LoVo (cell line): ENCODE measurements at regions not wholly inside any gene's neighbourhood (a gene's known extent, or its start where the extent isn't known, plus 50 kb on each side); places are given as distances from the start of the nearest gene placed in this dataset.
"Not testable (repeated sequence)": the region's sequence is repeated elsewhere in the genome, so short reads cannot be mapped to it uniquely, and the experiment has no call there.

ENCODE experiments used
- DNase-seq: peaks from one replicate; pipeline ENCODE4 v3.0.0-alpha.2; 2016; ENCODE audit warnings: low spot score

GRCh38 chr12:127810459-127810858 lies 456.5 kb upstream of the TMEM132C start:
- DNase-seq, result not testable (repeated sequence)

- DNase-seq, result no peak
These were observed 455.0 kb upstream of the TMEM132C start for GRCh38 chr12:127811988-127812387.

GRCh38 chr12:127813147-127813546 lies 453.8 kb upstream of the TMEM132C start:
- DNase-seq, result no peak

- DNase-seq, result no peak
These were observed 447.9 kb upstream of the TMEM132C start for GRCh38 chr12:127819056-127819455.

GRCh38 chr12:127820271-127820670 lies 446.7 kb upstream of the TMEM132C start:
- DNase-seq, result no peak

- no peak for DNase-seq
These were observed 446.1 kb upstream of the TMEM132C start for GRCh38 chr12:127820846-127821245.

- DNase-seq, result no peak
These were observed 444.1 kb upstream of the TMEM132C start for GRCh38 chr12:127822809-127823411.

- no peak for DNase-seq
These were observed 443.2 kb upstream of the TMEM132C start for GRCh38 chr12:127823801-127824200.

GRCh38 chr12:127829281-127830064 lies 437.5 kb upstream of the TMEM132C start:
- DNase-seq, result no peak

- DNase-seq, result no peak
These were observed 436.9 kb upstream of the TMEM132C start for GRCh38 chr12:127830065-127830460.

- no peak for DNase-seq
These were observed 436.2 kb upstream of the TMEM132C start for GRCh38 chr12:127830730-127831129.

- DNase-seq, result no peak
These were observed 434.8 kb upstream of the TMEM132C start for GRCh38 chr12:127832172-127832571.

- not testable (repeated sequence) for DNase-seq
These were observed 430.2 kb upstream of the TMEM132C start for GRCh38 chr12:127836802-127837201.

- no peak for DNase-seq
These were observed 409.3 kb upstream of the TMEM132C start for GRCh38 chr12:127857661-127858060.

GRCh38 chr12:127860536-127860935 lies 406.4 kb upstream of the TMEM132C start:
- no peak for DNase-seq

- DNase-seq, result no peak
These were observed 405.6 kb upstream of the TMEM132C start for GRCh38 chr12:127861406-127861805.

GRCh38 chr12:127873306-127873705 lies 393.7 kb upstream of the TMEM132C start:
- DNase-seq, result no peak

GRCh38 chr12:127881371-127882140 lies 385.4 kb upstream of the TMEM132C start:
- DNase-seq, result no peak

- no peak for DNase-seq
These were observed 384.0 kb upstream of the TMEM132C start for GRCh38 chr12:127883013-127883412.

- no peak for DNase-seq
These were observed 380.8 kb upstream of the TMEM132C start for GRCh38 chr12:127885954-127886750.

GRCh38 chr12:127886827-127887226 lies 380.1 kb upstream of the TMEM132C start:
- DNase-seq, result no peak
